ENCODE measurements at regions not wholly inside any gene's neighbourhood (a gene's known extent, or its start where the extent isn't known, plus 50 kb on each side); places are given as distances from the start of the nearest gene placed in this dataset.
A peak's percentile ranks its signal among the peaks of the same experiment; 100 is the strongest.

DNA sequence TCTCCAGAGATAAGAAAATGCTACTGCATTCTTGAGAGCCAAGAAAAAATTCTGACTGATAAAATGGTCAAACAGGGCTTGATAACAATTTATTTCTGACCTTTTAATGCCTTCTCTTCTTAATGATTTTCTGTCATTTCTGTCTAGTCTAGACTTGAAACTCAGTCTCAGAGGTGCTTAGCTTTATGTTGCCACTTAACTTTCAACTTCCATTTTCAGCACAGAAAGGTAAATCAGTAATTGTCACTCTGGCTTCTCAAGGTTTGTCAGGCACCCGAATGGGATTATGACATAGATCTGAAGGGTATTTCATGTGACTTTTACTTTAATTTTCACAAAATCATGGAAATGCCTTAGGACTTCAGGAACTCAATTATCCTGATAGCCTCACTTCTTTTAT, 155.4 kb upstream of the GBE1 start:
- TF ChIP-seq, protein P1, sequence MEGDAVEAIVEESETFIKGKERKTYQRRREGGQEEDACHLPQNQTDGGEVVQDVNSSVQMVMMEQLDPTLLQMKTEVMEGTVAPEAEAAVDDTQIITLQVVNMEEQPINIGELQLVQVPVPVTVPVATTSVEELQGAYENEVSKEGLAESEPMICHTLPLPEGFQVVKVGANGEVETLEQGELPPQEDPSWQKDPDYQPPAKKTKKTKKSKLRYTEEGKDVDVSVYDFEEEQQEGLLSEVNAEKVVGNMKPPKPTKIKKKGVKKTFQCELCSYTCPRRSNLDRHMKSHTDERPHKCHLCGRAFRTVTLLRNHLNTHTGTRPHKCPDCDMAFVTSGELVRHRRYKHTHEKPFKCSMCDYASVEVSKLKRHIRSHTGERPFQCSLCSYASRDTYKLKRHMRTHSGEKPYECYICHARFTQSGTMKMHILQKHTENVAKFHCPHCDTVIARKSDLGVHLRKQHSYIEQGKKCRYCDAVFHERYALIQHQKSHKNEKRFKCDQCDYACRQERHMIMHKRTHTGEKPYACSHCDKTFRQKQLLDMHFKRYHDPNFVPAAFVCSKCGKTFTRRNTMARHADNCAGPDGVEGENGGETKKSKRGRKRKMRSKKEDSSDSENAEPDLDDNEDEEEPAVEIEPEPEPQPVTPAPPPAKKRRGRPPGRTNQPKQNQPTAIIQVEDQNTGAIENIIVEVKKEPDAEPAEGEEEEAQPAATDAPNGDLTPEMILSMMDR (IDR thresholded peaks at IDR 0.05), result no peak
- ATAC-seq (ENCODE audit: insufficient number of reproducible peaks, low FRiP score, low read depth) (no peak), DNase-seq (ENCODE audit: low spot score) (no peak)
- Histone ChIP-seq H3K27me3 (replicated peaks; ENCODE audit: insufficient read depth) (no peaks in the 10 kb centered on the region), H3K4me1 (ENCODE audit: control insufficient read depth in 1 of 2, low read depth in 2 of 2) (no peaks in the 10 kb centered on the region), H3K27ac (no peak overlapping the region), H3K4me3 (no peak overlapping the region), H3K9me3 (no peaks in the 10 kb centered on the region), H3K36me3 (no peaks in the 10 kb centered on the region)

DNA sequence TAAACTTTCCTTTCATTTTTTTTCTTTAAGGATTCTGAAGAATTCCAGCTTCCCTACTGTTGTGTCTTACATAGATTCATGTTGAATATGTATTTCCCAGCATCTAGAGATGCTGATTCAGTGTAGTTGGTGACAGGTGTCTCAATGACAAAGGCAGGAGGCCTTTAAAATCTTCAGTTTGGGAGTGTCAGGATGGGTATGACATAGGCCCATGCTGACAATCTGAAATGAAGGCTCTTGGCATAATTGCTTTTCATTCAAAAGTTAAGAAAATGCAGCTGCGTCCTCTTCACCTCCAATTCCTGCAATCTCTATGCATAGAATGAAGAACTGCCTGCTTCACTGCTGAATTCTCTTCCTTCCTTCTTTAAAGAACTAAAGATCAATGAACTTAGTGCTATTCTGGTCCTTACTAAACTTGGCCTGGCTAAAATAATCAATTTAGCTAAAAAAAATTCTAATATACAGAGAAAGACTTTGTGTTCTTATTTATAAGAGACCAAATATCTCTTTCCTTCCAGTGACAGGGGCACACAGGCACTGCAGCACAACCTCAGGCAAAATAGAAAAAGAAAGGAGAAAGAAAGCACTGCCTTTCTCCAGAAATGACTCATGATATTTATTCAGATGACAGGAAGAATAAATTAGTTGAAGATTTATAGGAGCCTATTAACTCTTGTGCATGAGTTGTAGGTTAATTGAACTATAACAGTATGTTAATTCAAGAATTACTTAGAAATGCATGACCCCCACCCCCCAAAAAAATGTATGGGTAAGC, 152.6 kb upstream of the GBE1 start:
- H3K36me3 ChIP-seq, result no peaks in the 10 kb centered on the region
- TF ChIP-seq, protein P1 (IDR thresholded peaks at IDR 0.05), result no peak

DNA sequence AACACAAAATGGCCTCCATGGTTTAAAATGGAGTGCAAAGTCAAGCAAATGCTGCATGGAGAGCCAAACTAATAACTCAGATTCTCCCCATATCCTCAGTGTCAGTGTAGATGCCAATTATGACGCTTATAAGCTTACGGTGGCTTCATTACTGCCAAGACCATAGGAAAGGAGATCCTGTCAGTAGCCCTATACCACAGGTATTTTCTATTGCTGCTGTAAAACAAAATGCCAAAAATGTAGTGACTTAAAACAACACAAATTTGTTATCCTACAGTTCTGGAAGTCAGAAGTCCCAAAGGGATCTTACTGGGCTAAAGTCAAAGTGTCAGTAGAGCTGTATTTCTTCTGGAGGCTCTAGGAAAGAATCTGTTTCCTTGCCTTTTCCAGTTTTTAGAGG, 149.8 kb upstream of the GBE1 start:
- Histone ChIP-seq H3K9me3 (no peaks in the 10 kb centered on the region), H3K27me3 (replicated peaks; ENCODE audit: insufficient read depth) (no peaks in the 10 kb centered on the region), H3K27ac (no peak overlapping the region), H3K36me3 (no peaks in the 10 kb centered on the region), H3K4me1 (ENCODE audit: control insufficient read depth in 1 of 2, low read depth in 2 of 2) (no peaks in the 10 kb centered on the region), H3K4me3 (no peak overlapping the region)
- DNase-seq (ENCODE audit: low spot score), result no peak
- ATAC-seq (ENCODE audit: insufficient number of reproducible peaks, low FRiP score, low read depth), result no peak
- TF ChIP-seq, protein P1 (IDR thresholded peaks at IDR 0.05), result no peak

More for the DNA sequence above, 152.6 kb upstream of the GBE1 start:
- no peak overlapping the region for H3K4me3 ChIP-seq
- no peak for ATAC-seq (ENCODE audit: insufficient number of reproducible peaks, low FRiP score, low read depth)
- no peaks in the 10 kb centered on the region for H3K9me3 ChIP-seq
- no peak overlapping the region for H3K27ac ChIP-seq
- DNase-seq (ENCODE audit: low spot score), result no peak
- H3K27me3 ChIP-seq (replicated peaks; ENCODE audit: insufficient read depth), result no peaks in the 10 kb centered on the region
- H3K4me1 ChIP-seq (ENCODE audit: control insufficient read depth in 1 of 2, low read depth in 2 of 2), result no peaks in the 10 kb centered on the region

DNA sequence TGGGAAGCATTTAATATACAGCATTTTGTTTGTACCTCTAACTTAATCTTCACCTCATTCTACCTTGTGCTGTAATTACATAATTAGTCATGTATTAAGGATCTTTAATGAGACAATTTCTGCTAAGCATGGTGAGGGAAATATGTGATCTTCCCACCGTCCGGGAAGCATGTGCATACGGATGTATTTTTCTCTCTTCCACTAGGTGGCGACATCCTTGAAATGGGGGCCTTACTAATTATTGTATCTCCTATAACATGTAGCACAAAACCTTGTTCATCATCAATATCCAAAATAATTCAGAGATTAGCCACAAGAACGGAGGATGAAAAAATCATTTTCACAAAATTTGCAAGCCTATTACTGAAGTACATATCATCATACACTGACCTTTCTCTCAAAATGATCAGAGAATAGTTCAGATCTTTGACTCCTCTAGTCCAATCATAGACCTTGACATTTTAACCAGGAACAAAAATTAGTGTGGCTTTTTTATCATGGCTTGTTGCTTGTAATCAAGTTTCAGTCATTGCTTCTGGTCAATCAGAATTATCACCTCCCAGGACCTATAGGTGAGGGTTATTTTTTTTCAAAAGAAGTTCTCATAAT, 148.9 kb upstream of the GBE1 start:
- Histone ChIP-seq H3K4me1 (ENCODE audit: control insufficient read depth in 1 of 2, low read depth in 2 of 2) (no peaks in the 10 kb centered on the region), H3K36me3 (no peaks in the 10 kb centered on the region), H3K4me3 (no peak overlapping the region), H3K9me3 (no peaks in the 10 kb centered on the region), H3K27ac (no peak overlapping the region), H3K27me3 (replicated peaks; ENCODE audit: insufficient read depth) (no peaks in the 10 kb centered on the region)
- TF ChIP-seq, protein P1 (IDR thresholded peaks at IDR 0.05), result peak; percentile 54
- DNase-seq (ENCODE audit: low spot score), result no peak
- no peak for ATAC-seq (ENCODE audit: insufficient number of reproducible peaks, low FRiP score, low read depth)

DNA sequence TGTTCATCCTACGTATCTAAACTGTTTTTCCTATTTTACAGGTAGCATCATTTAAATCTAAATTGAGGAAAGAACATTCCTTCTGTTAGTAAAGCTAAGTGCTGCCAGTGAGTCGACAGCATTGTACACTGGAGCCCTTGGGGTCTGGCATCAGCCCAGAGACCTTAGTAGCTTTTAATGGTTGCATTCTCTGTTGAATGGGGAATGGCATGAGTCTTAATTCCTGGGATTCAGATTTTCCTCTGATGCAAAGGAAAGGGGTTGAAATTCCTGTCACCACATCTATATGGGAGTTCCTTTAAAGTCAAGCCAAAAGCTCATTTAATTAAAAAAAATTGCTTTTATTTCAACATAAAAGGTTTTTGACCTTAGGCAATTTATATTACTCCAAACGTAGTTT, 148.4 kb upstream of the GBE1 start:
- DNase-seq (ENCODE audit: low spot score) (no peak), ATAC-seq (ENCODE audit: insufficient number of reproducible peaks, low FRiP score, low read depth) (no peak)

More for the DNA sequence above, 148.4 kb upstream of the GBE1 start:
- no peaks in the 10 kb centered on the region for H3K4me1 ChIP-seq (ENCODE audit: control insufficient read depth in 1 of 2, low read depth in 2 of 2)
- TF ChIP-seq, protein P1 (IDR thresholded peaks at IDR 0.05), result no peak
- no peaks in the 10 kb centered on the region for H3K9me3 ChIP-seq
- H3K27me3 ChIP-seq (replicated peaks; ENCODE audit: insufficient read depth), result no peaks in the 10 kb centered on the region
- H3K36me3 ChIP-seq, result no peaks in the 10 kb centered on the region
- H3K4me3 ChIP-seq, result no peak overlapping the region
- no peak overlapping the region for H3K27ac ChIP-seq

All from thoracic aorta (tissue), 2 donors.